HG02852 (cell line): ENCODE measurements at regions not wholly inside any gene's neighbourhood (a gene's known extent, or its start where the extent isn't known, plus 50 kb on each side); places are given as distances from the start of the nearest gene placed in this dataset.
"Not testable (repeated sequence)": the region's sequence is repeated elsewhere in the genome, so short reads cannot be mapped to it uniquely, and the experiment has no call there.

Source experiments
- ATAC-seq: cut with Tn5 transposase; IDR thresholded peaks from one replicate; pipeline ENCODE4 v1.9.1; 2021; ENCODE audit warnings: mild to moderate bottlenecking, moderate library complexity; ENCODE audit not compliant: unreplicated experiment

DNA sequence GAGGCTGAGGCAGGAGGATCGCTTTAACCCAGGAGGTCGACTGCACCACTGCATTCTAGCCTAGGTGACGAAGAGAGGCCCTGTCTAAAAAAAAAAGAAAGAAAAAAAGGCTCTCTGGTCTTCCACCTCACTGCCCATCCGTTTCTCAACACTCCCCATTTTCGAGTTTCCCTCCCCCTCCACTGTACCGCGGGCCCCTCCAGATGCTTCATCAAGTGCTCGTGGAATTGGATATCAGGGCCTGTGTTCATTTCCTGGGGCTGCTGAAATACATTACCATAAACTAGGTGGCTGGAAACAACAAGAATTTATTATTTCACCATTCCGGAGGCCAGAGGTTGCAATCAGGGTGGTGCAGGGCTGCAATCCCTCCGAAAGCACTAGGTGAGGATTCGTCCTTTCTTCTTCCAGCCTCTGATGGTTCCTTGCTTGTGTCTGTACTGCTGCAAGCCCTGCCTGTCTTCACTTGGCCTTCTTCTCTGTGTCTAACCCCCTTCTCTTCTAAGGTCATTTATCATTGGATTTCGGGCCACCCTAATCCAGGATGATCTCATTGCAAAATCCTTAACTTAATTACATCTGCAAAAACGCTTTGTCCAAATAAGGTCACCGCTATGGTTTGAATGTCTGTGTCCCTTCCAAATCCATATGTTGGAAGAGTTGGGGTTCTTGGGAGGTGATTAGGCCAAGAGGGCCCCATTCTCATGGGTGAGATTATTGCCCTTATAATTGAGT, 135.1 kb downstream of the CRLF3 start:
- ATAC-seq = not testable (repeated sequence)

GRCh38 chr17:30686538-30687479, 137.7 kb downstream of the CRLF3 start:
- ATAC-seq = not testable (repeated sequence)

- not testable (repeated sequence) for ATAC-seq
These were observed 142.2 kb downstream of the CRLF3 start for GRCh38 chr17:30682280-30682679.

DNA sequence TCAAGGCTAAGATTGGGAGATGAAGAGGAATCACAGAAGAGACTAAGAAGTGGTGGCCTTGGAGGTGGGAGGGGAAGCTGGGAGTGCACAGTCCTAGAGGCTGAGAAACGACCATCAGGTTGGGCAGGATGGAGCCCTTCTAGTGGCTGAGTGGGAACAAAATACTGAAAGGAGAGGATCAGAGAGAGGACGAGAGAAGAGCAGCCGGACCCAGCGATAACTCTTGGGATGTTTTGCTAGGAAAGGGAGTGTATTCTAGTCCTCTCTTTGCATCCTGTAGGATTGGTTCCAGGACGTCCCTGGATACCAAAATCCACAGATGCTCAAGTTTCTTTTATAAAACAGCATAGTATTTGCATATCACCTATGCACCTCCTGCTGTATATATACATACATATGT, 143.8 kb downstream of the CRLF3 start:
- not testable (repeated sequence) for ATAC-seq

GRCh38 chr17:30677550-30678249, 146.8 kb downstream of the CRLF3 start:
- no peak for ATAC-seq

DNA sequence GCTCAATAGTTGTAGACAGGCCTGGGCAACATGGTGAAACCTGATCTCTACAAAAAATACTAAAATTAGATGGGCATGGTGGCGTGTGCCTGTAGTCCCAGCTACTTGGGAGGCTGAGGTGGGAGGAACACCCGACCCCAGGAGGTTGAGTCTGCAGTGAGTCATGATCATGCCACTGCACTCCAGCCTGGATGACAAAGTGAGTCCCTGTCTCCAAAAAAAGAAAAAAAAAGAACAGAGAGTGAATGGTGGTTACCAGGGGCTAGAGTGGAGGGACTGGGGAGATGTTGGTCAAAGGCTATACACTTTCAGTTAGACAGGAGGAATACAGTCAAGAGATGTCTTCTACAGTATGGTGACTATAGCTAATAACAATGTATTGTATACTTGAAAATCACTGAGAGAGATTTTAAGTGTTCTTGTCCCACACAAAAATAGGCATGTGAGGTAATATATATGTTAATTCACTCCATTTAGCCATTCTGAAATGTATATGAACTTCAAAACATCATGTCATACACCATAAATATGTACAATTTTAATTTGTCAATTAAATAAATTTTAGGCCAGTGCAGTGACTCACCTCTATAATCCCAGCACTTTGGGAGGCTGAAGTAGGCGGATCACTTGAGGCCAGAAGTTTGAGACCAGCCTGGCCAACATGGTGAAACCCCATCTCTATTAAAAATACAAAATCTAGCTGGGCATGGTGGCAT, 148.6 kb downstream of the CRLF3 start:
- not testable (repeated sequence) for ATAC-seq

- ATAC-seq = not testable (repeated sequence)
These were observed 155.3 kb downstream of the CRLF3 start for GRCh38 chr17:30669217-30669649.

- not testable (repeated sequence) for ATAC-seq
These were observed 155.9 kb downstream of the CRLF3 start for GRCh38 chr17:30668360-30669181.

DNA sequence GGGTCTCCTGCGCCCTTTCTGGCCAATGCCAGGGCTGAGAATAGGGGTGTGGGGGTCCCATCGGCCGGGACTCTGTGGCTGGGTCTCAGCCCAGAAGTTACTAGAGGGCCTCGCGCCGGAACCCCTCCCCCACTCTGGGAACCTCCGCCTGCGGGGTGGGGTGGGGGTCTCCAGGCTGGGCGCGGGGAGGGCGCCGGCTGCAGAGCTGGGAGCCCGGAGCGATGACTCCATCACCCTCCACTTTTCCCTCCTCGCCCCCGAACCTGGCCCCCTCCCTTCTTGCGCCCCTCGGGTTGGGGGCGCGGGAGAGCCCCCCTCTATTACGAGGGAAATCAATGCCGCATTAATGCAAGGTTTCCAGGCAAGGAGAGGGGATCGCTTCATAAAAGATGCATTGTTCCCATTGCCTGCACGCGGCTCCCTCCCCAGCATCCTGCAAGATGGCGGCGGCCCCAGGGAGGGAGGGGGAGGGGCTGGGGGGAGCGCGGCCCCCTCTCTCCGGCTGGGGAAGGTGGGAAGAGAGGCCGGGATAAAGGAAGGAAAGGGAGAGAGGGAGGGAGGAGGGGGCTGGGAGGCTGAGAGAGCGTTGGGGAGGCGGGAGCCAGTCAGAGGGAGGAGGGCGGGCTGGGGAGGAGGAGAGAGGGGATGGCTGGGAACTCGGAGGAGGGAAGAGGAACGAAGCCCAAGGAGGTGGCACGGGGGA, 156.7 kb downstream of the CRLF3 start:
- ATAC-seq = not testable (repeated sequence)

DNA sequence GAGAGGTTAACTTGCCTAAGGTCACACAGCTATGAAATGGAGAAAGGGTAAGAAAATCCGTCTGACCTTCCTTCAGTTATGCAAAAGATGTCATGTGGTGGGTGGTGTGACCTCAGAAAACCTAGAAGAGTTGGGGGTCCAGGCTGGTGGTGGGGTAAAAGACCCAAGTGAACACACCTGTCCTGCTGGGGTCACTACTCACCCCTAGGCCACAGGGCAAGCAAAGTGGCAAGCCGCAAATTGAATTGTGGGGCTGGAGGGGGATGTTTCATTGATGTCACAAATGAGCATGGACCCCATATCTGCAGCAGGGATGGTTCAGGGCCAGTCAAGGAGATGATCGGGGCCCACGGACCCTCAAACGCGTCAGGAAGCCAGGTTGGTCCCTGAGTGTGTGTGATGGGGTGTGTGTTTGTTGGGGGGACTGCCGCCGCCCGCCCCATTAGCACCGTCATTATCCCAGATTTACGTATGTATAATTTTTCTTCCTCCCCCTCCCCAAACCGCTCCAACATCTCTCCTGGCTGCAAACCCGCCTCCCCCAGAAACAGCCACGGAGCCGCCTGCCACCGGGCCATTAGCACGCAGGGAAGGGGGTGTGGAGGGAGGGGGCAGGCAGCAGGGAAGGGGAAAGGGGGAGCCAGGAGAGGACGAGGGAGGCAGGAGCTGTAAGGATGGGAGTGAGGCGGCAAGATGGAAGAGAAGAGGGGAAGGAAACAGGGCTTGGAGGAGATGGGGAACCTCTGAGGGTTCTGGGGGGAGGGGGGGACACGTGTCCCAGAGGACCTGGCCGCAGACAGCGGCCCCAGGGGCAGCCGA, 157.4 kb downstream of the CRLF3 start:
- not testable (repeated sequence) for ATAC-seq

DNA sequence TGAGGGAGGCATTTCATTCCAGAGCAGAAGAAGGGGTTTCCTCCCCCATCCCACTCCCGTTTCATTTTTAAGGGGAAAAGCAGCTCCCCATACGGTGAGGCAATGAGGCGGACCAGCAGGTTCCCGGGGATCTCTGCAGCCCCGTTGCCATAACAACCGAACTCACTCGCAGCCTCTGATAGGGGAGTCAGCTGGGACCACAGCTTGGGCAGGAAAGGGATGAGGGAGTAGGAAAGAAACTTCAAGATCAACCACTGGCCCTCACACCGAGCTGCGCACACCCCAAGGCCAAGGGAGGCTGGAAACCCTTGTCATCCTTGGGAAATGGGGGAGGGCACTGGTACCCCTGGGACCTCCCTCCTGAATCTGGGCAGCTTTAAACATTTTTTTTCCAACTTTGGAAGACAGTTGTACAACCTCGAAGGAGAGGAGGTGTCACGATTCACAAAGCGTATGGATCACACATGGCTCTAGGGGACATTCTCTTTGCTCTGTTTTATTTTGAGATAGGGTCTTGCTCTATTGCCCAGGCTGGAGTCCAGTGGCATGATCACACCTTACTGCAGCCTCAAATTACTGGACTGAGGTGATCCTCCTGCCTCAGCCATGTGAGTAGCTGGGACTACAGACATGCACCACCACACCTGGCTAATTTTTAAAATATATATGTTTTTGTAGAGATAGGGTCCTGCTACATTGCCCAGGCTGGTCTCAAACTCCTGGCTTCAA, 160.6 kb downstream of the CRLF3 start:
- ATAC-seq = not testable (repeated sequence)

- ATAC-seq = not testable (repeated sequence)
These were observed 167.3 kb downstream of the CRLF3 start for GRCh38 chr17:30657148-30657547.

GRCh38 chr17:30653038-30653437, 171.5 kb downstream of the CRLF3 start:
- not testable (repeated sequence) for ATAC-seq

GRCh38 chr17:30650149-30650548, 172.9 kb downstream of the GOSR1 start:
- not testable (repeated sequence) for ATAC-seq

DNA sequence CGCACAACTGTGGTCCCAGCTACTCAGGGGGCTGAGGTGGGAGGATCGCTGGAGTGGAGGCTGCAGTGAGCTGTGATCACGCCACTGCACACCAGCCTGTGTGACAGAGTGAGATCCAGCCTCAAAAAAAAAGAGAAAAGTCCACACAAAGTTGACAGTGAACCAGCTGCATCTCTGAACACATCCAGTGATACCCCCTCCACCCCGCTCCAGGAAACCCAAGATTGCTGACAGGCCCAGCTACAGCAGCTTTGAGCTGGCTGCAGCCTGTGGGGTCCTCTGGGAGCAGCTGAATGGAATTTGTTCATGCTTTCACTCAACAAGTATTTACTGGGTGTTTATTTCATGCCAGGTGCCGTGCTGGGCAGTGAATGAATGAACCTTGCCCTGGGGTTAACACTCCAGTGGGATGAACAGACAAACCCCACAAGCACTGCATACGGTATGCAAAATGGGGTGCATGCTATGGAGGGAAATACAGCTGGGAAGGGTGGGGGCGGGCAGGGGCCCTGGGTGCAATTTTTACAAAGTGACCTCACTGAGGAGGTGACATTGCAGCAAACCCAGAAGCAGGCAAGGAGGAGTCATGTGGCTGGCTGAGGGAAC, 170.9 kb downstream of the GOSR1 start:
- ATAC-seq = not testable (repeated sequence)

- not testable (repeated sequence) for ATAC-seq
These were observed 168.7 kb downstream of the GOSR1 start for GRCh38 chr17:30645875-30646274.

DNA sequence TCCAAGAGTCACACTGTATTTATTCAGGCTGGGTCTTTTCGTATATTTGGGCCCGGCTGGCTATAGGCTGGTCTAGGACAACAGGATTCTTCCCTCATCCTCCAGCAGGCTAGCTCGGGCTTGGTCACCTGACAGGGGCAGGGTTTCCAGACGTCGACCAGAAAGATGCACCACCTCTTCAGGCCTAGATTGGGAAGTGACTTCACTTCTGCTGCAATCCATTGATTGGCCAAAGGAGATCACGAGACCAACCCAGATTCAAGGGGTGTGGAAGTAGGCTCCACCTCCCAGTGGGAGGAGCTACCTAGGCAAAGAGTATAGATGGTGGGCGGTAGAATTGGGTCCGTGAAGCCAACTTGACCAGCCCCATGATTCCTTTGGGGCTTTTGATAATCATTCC, 167.5 kb downstream of the GOSR1 start:
- not testable (repeated sequence) for ATAC-seq
